ENCODE measurements at regions not wholly inside any gene's neighbourhood (a gene's known extent, or its start where the extent isn't known, plus 50 kb on each side); places are given as distances from the start of the nearest gene placed in this dataset.

DNA sequence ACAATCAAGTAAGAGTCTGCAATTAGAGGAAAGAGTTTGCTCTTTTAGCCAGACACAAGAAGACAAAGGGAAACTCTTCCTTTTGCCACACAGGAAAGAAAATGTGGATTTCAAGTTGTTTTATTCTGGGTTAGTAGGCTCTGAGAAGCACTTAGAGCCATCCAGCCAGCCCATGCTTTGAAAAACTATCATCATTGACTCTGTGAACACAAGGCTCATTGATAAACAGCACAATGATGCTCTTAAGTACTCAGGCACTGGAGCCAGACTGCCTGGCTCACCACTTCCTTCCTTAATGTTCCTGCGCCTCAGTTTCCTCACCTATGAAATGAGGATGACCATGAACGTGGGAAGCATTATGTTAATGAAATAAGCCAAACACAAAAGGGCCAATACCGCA is 150.2 kb upstream of the EEA1 start:
- TF ChIP-seq, protein P1, sequence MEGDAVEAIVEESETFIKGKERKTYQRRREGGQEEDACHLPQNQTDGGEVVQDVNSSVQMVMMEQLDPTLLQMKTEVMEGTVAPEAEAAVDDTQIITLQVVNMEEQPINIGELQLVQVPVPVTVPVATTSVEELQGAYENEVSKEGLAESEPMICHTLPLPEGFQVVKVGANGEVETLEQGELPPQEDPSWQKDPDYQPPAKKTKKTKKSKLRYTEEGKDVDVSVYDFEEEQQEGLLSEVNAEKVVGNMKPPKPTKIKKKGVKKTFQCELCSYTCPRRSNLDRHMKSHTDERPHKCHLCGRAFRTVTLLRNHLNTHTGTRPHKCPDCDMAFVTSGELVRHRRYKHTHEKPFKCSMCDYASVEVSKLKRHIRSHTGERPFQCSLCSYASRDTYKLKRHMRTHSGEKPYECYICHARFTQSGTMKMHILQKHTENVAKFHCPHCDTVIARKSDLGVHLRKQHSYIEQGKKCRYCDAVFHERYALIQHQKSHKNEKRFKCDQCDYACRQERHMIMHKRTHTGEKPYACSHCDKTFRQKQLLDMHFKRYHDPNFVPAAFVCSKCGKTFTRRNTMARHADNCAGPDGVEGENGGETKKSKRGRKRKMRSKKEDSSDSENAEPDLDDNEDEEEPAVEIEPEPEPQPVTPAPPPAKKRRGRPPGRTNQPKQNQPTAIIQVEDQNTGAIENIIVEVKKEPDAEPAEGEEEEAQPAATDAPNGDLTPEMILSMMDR (conservative IDR thresholded peaks at IDR 0.05; ENCODE audit: low read depth in 2 of 2) = no peak
- TF ChIP-seq POLR2AphosphoS5 (IDR thresholded peaks at IDR 0.05; ENCODE audit: low read depth) = no peak
- no peak for TF ChIP-seq EZH2 (IDR thresholded peaks at IDR 0.05; ENCODE audit: low read depth, unreplicated experiment)
- TF ChIP-seq ZNF331 (CRISPR knock-in tag; IDR thresholded peaks at IDR 0.05; ENCODE audit: low read depth) = no peak
- no peak for TF ChIP-seq JUNB (IDR thresholded peaks at IDR 0.05; ENCODE audit: unreplicated experiment)
- no peak for TF ChIP-seq EZH2phosphoT487 (IDR thresholded peaks at IDR 0.05; ENCODE audit: unreplicated experiment)
- no peak for TF ChIP-seq CREB1 (CRISPR knock-in tag; IDR thresholded peaks at IDR 0.05; ENCODE audit: low read depth)
